MG63 (cell line): ENCODE measurements at regions not wholly inside any gene's neighbourhood (a gene's known extent, or its start where the extent isn't known, plus 50 kb on each side); places are given as distances from the start of the nearest gene placed in this dataset.
A peak's percentile ranks its signal among the peaks of the same experiment; 100 is the strongest.

Experiments used
- DNase-seq: peaks from one replicate; pipeline ENCODE4 v3.0.0-alpha.2; 2020
- H3K27me3 ChIP-seq: fragments of 250-450 bp; sonication (Bioruptor Pico); 2 replicates; pipeline ENCODE4 v1.5.1; 2020; ENCODE audit warnings: mild to moderate bottlenecking, moderate library complexity
- H3K36me3 ChIP-seq: fragments of 250-450 bp; sonication (Bioruptor Pico); 2 replicates; pipeline ENCODE4 v1.5.1; 2020; ENCODE audit warnings: mild to moderate bottlenecking, moderate library complexity
- H3K4me3 ChIP-seq: fragments of 250-450 bp; sonication (Bioruptor Pico); 2 replicates; pipeline ENCODE4 v1.5.1; 2020; ENCODE audit warnings: mild to moderate bottlenecking, moderate library complexity
- H3K9me3 ChIP-seq: fragments of 250-450 bp; sonication (Bioruptor Pico); 2 replicates; pipeline ENCODE4 v1.5.1; 2020; ENCODE audit warnings: mild to moderate bottlenecking, moderate library complexity

DNA sequence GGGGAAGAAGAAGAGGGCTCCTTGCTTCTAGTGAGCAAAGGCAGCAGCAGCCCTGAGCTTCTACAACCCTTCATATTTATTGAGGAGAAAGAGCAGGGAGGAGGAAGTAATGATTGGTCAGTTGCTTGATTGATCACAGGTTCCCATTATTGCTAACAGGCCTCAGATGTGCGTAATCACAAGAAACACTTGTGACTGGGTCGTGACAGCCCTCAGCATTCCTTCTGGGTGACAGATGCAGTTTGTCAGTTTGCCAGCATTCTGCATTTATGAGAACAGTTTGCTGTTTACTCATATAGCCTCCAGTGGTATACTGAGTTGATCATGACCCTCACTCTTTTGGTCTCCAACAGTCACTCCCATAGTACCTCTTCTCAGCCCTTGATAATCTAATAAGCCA is 111.5 kb upstream of the TNC start:
- H3K27me3 ChIP-seq = no peaks in the 10 kb centered on the region
- DNase-seq = no peak

DNA sequence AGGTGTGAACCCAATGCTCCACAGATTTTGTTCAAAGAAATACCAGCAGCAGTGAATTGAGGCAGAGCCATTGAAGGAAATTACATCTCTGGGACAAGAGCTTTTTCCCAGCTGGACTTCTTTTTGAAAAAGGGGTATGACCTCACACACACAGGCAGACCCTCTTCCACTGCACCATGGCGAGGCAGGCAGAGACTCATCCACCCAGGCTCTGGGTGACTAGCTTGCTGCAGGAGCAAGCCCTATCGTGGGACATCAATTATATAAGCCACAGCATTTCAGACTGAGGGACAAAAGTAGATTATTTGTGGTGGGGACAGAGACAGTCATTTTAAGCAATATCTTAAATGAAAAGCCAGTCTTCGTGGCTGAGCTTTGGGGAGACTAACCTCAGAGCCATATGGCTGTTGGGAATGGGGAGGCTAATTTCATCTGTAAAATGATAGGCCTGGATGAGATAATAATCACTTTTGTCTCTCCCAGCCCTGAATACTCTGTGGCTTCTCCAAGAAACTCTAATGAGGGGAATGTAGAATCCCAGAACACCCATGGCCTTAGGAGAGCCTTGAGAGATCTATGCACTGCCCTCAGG is 113.1 kb upstream of the TNC start:
- no peaks in the 10 kb centered on the region for H3K36me3 ChIP-seq
- H3K27me3 ChIP-seq = no peaks in the 10 kb centered on the region
- no peak for DNase-seq
- no peak overlapping the region for H3K4me3 ChIP-seq
- no peaks in the 10 kb centered on the region; the same call in 1 of the 2 replicates for H3K9me3 ChIP-seq

More for the DNA sequence above, 111.5 kb upstream of the TNC start:
- Histone ChIP-seq H3K9me3 (no peaks in the 10 kb centered on the region; the same call in 1 of the 2 replicates), H3K36me3 (no peaks in the 10 kb centered on the region), H3K4me3 (no peak overlapping the region)

DNA sequence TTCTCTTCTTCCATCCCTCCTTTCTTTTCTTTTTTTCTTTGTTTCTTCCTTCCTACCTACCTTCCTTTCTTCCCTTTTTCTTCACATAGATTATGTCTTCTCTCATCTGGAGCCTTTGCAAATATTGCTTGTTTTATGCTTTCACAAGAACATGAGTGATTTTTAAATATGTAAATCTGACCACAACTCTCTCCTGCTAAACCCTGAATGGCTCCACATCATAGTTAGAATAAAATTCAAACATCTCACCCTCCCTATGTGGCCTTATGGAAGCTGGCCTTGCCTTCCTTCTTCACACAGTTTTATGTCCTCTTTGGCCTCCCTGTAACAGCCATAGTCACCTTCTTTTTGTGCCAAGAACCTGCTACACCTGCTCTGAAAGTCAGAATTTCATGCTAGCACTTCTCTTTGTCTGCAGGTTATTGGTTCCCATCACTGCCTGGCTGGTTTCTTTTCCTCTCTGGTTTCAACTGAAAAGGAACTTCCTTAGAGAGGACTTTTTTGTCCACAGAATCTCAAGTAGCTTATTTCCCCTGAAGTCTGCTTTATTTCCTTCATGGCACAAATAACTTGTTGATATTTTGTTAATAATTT is 114.3 kb upstream of the TNC start:
- no peak for DNase-seq
- Histone ChIP-seq H3K4me3 (no peak overlapping the region), H3K36me3 (no peaks in the 10 kb centered on the region), H3K9me3 (no peaks in the 10 kb centered on the region; the same call in 1 of the 2 replicates), H3K27me3 (no peaks in the 10 kb centered on the region)

DNA sequence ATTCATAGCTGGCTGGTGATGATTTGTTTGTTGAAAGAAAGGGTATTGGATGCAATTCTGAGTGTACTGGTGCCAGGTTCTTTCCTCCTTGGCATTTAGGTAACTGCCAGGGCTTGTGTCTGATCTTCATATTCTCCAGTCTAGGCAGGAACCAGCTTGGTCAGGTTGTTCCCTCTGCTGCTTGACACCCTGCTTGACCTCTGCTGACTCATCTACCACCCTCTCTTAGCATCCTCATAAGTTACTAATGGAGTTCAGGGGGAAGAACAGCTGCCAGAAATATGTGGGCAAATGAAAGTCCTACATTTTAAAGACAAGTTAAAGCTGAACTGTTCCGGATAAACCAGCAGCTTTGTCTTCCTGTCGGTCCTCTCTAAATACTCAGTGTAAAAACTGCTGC is 116.1 kb upstream of the TNC start:
- Histone ChIP-seq H3K4me3 (no peak overlapping the region), H3K36me3 (no peaks in the 10 kb centered on the region), H3K9me3 (no peaks in the 10 kb centered on the region; the same call in 1 of the 2 replicates), H3K27me3 (no peaks in the 10 kb centered on the region)
- peak; percentile 91 for DNase-seq

GRCh38 chr9:115235221-115235620 is 117.3 kb upstream of the TNC start:
- no peaks in the 10 kb centered on the region for H3K36me3 ChIP-seq
- no peaks in the 10 kb centered on the region for H3K9me3 ChIP-seq
- no peak for DNase-seq
- H3K4me3 ChIP-seq = no peak overlapping the region
- no peaks in the 10 kb centered on the region for H3K27me3 ChIP-seq

GRCh38 chr9:115237385-115237998 is 119.5 kb upstream of the TNC start:
- Histone ChIP-seq H3K9me3 (no peaks in the 10 kb centered on the region), H3K4me3 (no peak overlapping the region), H3K27me3 (no peaks in the 10 kb centered on the region), H3K36me3 (no peaks in the 10 kb centered on the region)
- DNase-seq = no peak

DNA sequence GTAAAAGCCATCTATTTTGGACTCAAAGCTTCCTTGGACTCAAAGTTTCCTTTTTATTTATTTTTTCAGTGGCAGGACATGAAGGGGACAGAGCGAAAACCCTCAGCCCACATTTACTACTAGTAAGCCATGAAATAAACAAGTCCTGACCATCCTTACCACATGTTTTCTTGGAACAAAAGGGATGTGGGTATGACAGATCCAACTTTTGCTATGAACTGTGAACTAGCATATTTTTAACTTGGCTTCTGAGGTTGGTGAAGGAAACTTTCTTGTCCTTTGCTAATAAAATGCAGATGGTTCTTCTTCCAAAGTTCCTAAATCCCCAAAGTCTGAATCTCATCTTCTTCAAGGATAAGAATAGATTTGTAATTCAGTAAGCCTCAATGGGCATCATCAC is 122.7 kb upstream of the TNC start:
- no peak for DNase-seq

GRCh38 chr9:115241641-115242040 is 123.7 kb upstream of the TNC start:
- Histone ChIP-seq H3K36me3 (no peaks in the 10 kb centered on the region), H3K27me3 (no peaks in the 10 kb centered on the region), H3K4me3 (no peak overlapping the region), H3K9me3 (no peaks in the 10 kb centered on the region)
- no peak for DNase-seq

More for the DNA sequence above, 122.7 kb upstream of the TNC start:
- no peaks in the 10 kb centered on the region for H3K27me3 ChIP-seq
- H3K36me3 ChIP-seq = no peaks in the 10 kb centered on the region
- H3K4me3 ChIP-seq = no peak overlapping the region
- H3K9me3 ChIP-seq = no peaks in the 10 kb centered on the region

GRCh38 chr9:115249488-115249887 is 131.5 kb upstream of the TNC start:
- DNase-seq = no peak
- Histone ChIP-seq H3K27me3 (no peaks in the 10 kb centered on the region), H3K36me3 (no peaks in the 10 kb centered on the region), H3K4me3 (no peak overlapping the region), H3K9me3 (peaks cover 3% of the 10 kb centered on the region; the same call in 1 of the 2 replicates)

GRCh38 chr9:115250621-115251032 is 132.7 kb upstream of the TNC start:
- H3K9me3 ChIP-seq = peaks cover 3% of the 10 kb centered on the region; the same call in 1 of the 2 replicates
- H3K27me3 ChIP-seq = no peaks in the 10 kb centered on the region
- H3K36me3 ChIP-seq = no peaks in the 10 kb centered on the region
- DNase-seq = peak; percentile 87
- no peak overlapping the region for H3K4me3 ChIP-seq

DNA sequence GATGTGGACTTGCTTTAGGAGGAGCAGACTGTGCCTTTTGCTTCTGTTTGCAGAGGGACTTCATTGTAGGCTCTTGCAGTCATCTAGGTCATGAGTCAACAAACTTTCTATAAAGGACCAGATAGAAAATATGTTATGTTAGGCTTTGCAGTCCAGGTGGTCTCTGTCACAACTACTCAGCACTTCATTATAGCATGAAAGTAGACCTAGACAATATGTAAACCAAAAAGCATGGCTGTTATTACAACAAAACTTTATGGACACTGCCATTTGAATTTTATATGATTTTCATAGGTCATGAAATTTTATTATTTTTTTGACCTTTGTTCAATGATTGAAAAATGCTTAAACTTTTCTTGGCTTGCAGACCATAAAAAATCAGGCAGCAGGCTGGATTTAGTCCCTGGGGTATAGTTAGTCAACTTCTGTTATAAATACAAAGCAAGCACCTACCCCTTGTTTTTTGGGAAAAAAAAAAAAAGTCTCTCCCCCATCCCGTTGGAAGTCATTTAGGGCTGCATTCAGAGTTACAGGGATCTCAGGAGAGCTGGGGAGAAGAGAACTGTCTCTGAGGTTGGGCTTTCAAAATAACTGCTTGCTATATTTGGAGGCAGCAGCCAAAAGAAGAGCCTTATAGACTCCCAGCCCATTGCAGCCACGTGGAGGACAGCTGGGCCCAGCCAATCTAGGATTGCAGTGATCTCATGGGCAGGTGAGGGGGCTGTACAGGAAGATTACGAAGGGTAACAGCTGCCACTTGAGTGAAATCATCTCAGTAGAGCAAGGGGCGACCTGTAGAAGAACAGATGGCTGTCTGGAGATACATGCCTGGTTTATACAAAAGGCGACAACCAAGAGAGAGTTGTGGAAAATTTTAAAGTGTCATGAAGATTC is 136.6 kb upstream of the TNC start:
- no peak for DNase-seq
- H3K9me3 ChIP-seq = peaks cover 3% of the 10 kb centered on the region; the same call in 1 of the 2 replicates
- no peaks in the 10 kb centered on the region for H3K27me3 ChIP-seq

GRCh38 chr9:115261656-115262081 is 143.7 kb upstream of the TNC start:
- Histone ChIP-seq H3K27me3 (no peaks in the 10 kb centered on the region), H3K9me3 (no peaks in the 10 kb centered on the region), H3K4me3 (no peak overlapping the region), H3K36me3 (no peaks in the 10 kb centered on the region)
- peak; percentile 48 for DNase-seq

More for the DNA sequence above, 136.6 kb upstream of the TNC start:
- H3K4me3 ChIP-seq = no peak overlapping the region
- H3K36me3 ChIP-seq = no peaks in the 10 kb centered on the region

- peak; percentile 51 for DNase-seq
These were observed 144.5 kb upstream of the TNC start for GRCh38 chr9:115262477-115262876.

DNA sequence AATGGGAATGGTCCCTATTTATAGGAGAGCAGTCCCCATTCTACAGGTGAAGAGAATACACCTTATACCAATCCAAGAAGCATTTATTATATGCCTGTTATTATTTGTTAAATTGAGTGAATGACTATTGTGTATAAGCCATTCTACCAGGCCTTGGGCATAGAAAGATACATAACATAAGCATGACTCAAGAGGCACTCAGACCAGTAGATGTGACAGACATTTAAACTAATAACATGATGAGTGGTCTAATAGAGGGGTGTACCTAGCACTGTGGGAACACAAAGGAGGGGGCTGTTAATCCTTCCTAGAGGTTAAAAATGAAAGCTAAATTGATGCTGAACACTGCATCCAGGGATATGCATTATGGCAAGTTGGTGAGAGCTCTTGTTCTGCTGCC is 145.0 kb upstream of the TNC start:
- Histone ChIP-seq H3K27me3 (no peaks in the 10 kb centered on the region), H3K36me3 (no peaks in the 10 kb centered on the region), H3K9me3 (no peaks in the 10 kb centered on the region), H3K4me3 (no peak overlapping the region)
- no peak for DNase-seq

More at GRCh38 chr9:115262477-115262876, 144.5 kb upstream of the TNC start:
- Histone ChIP-seq H3K9me3 (no peaks in the 10 kb centered on the region), H3K4me3 (no peak overlapping the region), H3K36me3 (no peaks in the 10 kb centered on the region), H3K27me3 (no peaks in the 10 kb centered on the region)

GRCh38 chr9:115263371-115264075 is 145.6 kb upstream of the TNC start:
- Histone ChIP-seq H3K27me3 (no peaks in the 10 kb centered on the region), H3K9me3 (no peaks in the 10 kb centered on the region), H3K4me3 (no peak overlapping the region), H3K36me3 (no peaks in the 10 kb centered on the region)
- no peak for DNase-seq

DNA sequence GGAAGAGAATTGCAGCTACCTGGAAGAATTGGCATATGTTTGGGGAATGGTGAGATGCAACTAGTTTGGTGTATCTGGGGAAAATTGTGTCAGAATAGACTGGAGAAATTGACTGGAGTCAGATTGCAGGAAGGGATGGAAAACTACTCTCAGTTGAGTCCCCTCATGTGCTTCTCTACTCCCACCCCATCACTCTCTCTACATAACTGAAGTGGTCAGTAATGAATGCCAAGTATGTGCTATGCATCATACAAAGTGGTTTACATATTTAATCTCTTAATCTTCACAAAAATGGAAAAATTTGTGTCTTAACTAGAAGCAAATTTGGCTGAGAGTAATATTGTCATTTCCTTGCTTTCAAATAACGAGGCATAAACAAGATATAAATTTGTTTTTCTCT is 146.4 kb upstream of the TNC start:
- Histone ChIP-seq H3K36me3 (no peaks in the 10 kb centered on the region), H3K27me3 (no peaks in the 10 kb centered on the region), H3K9me3 (no peaks in the 10 kb centered on the region), H3K4me3 (no peak overlapping the region)
- DNase-seq = no peak
